PC-3 (cell line): ENCODE measurements at regions not wholly inside any gene's neighbourhood (a gene's known extent, or its start where the extent isn't known, plus 50 kb on each side); places are given as distances from the start of the nearest gene placed in this dataset.

ENCODE experiments used
- EZH2 ChIP-seq: fragments of 300-600 bp; sonication (generic); IDR thresholded peaks from one replicate; pipeline ENCODE4 v1.6.1; 2017; ENCODE audit warnings: antibody characterized with exemption, mild to moderate bottlenecking, low read length; ENCODE audit not compliant: unreplicated experiment
- TF ChIP-seq, protein P1 (sequence below): fragments of 300-600 bp; sonication (generic); conservative IDR thresholded peaks from 2 replicates; pipeline ENCODE4 v1.5.1; 2017; ENCODE audit warnings: antibody characterized with exemption, low read depth, mild to moderate bottlenecking, low read length

DNA sequence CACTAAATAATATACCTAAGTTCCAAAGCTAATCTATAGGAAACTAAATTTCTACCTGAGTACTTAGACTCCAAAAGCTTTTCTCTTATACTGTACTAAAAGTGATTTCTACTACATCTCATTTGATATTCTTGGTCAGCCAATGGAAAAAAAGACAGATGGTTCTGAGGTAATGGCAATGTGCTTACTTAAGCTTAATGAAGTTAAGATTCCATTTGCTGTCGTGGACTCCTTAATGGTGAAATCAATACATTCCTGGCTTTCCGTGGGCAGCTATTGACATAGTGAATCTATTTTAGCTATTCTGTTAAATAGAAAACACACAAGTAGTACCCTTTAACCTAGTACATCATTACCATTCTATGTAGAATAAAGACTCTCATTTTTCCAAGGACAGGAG lies 1825.6 kb upstream of the CDH9 start:
- TF ChIP-seq EZH2, result no peak
- TF ChIP-seq, protein P1, sequence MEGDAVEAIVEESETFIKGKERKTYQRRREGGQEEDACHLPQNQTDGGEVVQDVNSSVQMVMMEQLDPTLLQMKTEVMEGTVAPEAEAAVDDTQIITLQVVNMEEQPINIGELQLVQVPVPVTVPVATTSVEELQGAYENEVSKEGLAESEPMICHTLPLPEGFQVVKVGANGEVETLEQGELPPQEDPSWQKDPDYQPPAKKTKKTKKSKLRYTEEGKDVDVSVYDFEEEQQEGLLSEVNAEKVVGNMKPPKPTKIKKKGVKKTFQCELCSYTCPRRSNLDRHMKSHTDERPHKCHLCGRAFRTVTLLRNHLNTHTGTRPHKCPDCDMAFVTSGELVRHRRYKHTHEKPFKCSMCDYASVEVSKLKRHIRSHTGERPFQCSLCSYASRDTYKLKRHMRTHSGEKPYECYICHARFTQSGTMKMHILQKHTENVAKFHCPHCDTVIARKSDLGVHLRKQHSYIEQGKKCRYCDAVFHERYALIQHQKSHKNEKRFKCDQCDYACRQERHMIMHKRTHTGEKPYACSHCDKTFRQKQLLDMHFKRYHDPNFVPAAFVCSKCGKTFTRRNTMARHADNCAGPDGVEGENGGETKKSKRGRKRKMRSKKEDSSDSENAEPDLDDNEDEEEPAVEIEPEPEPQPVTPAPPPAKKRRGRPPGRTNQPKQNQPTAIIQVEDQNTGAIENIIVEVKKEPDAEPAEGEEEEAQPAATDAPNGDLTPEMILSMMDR, result no peak
